B cell (primary cell): ENCODE measurements at regions not wholly inside any gene's neighbourhood (a gene's known extent, or its start where the extent isn't known, plus 50 kb on each side); places are given as distances from the start of the nearest gene placed in this dataset.

Source experiments
- CTCF ChIP-seq: fragments of 200-600 bp; IDR thresholded peaks from one replicate; pipeline ENCODE4 v1.8.0; 2022; ENCODE audit warnings: antibody characterized with exemption, mild to moderate bottlenecking
- EZH2 ChIP-seq: IDR thresholded peaks from 2 replicates; pipeline ENCODE4 v1.6.1; 2012; ENCODE audit warnings: borderline replicate concordance, low read depth, mild to moderate bottlenecking, moderate library complexity, low read length; ENCODE audit not compliant: insufficient read depth, poor library complexity, severe bottlenecking

GRCh38 chr20:48456366-48457192 is 371.2 kb downstream of the PREX1 start:
- no peak for TF ChIP-seq CTCF
- no peak for TF ChIP-seq EZH2
